ENCODE measurements at regions not wholly inside any gene's neighbourhood (a gene's known extent, or its start where the extent isn't known, plus 50 kb on each side); places are given as distances from the start of the nearest gene placed in this dataset.

GRCh38 chr7:18145160-18145559 lies 117.5 kb upstream of the PRPS1L1 start:
- TF ChIP-seq CTCF (IDR thresholded peaks at IDR 0.05; ENCODE audit: insufficient read depth, low read depth, low read length) = no peak
- no peak for TF ChIP-seq EZH2 (IDR thresholded peaks at IDR 0.05; ENCODE audit: insufficient read depth, low read length)

All from astrocyte (in vitro differentiated cells and primary cell).